Epithelial cell of esophagus (primary cell): ENCODE measurements at regions not wholly inside any gene's neighbourhood (a gene's known extent, or its start where the extent isn't known, plus 50 kb on each side); places are given as distances from the start of the nearest gene placed in this dataset.

Source experiments
- DNase-seq: peaks from one replicate; pipeline ENCODE4 v3.0.0; 2010; ENCODE audit warnings: low read depth
- H3K4me3 ChIP-seq: 2 replicates; pipeline ENCODE4 v1.5.1; 2011; ENCODE audit warnings: mild to moderate bottlenecking, low read length, control low read depth
- TF ChIP-seq, protein P1 (sequence below): IDR thresholded peaks from 2 replicates; pipeline ENCODE4 v1.5.1; 2011; ENCODE audit warnings: low read depth, mild to moderate bottlenecking, low read length, control low read depth, inconsistent platforms; ENCODE audit not compliant: insufficient read depth; ENCODE audit errors: missing control alignments

DNA sequence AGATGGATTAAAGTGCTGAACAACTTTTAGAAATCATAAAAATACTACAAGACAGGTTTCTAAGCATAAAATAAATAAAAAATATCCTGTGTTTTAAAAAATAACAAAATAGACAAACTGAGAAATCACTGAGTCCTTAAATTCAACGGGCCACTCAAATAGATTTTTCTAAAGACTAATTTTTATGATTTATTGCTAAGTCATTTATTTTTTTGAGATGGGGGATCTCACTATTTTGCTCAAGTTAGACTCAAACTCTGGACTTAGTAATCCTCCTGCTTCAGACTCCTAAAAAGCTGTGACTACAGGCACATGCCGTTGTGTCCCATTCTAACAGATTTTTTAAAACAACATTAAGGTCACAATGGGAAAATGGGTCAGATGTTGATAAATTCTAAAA is 121.0 kb upstream of the THSD7A start:
- H3K4me3 ChIP-seq, result no peak overlapping the region
- TF ChIP-seq, protein P1, sequence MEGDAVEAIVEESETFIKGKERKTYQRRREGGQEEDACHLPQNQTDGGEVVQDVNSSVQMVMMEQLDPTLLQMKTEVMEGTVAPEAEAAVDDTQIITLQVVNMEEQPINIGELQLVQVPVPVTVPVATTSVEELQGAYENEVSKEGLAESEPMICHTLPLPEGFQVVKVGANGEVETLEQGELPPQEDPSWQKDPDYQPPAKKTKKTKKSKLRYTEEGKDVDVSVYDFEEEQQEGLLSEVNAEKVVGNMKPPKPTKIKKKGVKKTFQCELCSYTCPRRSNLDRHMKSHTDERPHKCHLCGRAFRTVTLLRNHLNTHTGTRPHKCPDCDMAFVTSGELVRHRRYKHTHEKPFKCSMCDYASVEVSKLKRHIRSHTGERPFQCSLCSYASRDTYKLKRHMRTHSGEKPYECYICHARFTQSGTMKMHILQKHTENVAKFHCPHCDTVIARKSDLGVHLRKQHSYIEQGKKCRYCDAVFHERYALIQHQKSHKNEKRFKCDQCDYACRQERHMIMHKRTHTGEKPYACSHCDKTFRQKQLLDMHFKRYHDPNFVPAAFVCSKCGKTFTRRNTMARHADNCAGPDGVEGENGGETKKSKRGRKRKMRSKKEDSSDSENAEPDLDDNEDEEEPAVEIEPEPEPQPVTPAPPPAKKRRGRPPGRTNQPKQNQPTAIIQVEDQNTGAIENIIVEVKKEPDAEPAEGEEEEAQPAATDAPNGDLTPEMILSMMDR, result no peak
- no peak for DNase-seq

DNA sequence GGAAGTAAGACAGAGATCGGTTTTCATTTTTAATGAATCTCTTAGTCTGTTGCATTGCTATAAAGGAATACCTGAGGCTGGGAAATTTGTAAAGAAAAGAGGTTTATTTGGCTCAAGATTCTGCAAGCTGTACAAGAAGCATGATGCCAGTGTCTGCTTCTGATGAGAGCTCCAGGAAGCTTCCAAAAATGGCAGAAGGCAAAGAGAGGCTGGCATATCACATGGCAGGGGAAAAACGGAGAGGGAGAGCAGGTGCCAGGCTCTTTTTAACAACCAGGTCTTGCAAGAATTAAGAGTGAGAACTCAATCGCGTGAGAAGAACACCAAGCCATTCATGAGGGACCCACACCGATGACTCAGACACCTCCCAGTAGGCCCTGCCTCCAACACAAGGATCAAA is 125.0 kb upstream of the THSD7A start:
- no peak for DNase-seq
- H3K4me3 ChIP-seq, result no peak overlapping the region
- TF ChIP-seq, protein P1, result no peak

DNA sequence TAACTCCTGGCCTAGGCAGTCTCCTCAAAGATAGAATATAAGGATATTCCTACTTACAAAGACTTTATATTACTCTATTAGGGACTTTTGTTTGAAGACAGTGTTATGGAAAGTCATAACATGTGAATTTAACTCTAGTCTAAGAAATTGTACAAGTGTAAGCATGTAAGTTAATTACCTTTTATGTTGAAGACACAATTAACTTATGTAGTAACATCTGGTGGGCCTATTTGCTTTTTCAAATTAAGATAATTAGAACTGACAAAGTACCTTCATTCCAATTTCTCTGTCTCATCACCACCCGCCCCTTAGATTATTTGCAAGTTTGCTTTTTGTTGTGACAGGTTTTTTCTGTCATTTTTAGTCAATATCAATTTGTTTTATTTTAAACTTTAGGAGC is 126.0 kb upstream of the THSD7A start:
- TF ChIP-seq, protein P1, result no peak
- H3K4me3 ChIP-seq, result no peak overlapping the region
- DNase-seq, result no peak

DNA sequence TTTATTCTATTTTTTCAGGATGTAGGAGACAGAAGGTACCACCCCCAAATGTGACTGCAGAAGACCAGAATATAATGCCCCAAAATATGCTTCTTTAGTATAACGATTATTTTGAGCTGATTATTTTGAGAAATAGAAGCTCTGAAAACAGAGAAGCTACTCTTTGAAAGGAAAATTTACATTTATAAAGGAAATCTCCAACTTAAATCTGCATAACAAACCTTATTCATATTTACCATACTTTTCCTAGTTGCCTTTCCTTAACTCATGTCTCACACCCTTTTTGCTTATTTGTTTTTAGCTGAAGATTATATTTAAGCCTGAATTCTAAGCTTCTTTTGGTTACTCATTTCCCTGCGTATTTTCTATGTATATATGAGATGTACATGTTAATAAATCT is 127.1 kb upstream of the THSD7A start:
- H3K4me3 ChIP-seq, result no peak overlapping the region
- DNase-seq, result no peak
- TF ChIP-seq, protein P1, result no peak

DNA sequence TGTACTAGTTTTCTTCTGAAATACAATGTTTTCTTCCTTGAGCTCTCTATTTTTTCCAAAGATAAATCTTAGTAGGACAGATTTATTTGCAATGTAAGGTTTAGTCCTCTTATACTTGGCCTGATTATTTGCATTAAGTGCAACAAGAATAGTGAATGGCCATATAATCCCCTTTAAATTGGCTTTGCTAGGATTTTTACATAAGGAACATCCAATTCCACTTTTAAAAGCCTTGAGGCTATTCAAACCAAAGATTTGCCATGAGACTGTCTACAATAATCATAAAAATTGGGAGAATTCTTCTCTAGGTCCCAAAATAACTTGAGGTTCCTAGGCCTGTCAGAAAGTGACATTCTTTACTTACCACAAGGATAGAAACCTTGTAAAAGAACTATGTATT is 128.6 kb upstream of the THSD7A start:
- no peak for DNase-seq
- TF ChIP-seq, protein P1, result no peak
- H3K4me3 ChIP-seq, result no peak overlapping the region

DNA sequence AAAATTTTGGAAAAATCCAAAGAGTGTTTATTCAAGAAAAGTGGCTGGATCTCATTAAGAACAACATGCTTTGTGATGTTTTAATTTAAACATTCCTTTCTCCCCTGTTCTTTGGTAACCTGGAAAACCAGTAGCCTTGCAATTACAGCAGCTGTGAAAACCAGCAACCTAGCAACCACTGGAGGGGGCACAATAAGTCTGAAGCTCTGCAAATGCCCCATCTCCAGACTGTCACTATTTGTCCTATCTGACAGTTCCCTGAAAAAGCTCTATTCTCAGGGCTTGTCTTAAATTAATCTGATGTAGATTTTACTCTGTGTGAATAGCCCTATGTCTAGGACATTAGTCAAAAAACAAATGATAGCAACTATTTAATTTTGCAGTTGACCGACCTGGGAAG is 137.6 kb upstream of the THSD7A start:
- no peak for DNase-seq
- TF ChIP-seq, protein P1, result no peak
- H3K4me3 ChIP-seq, result no peak overlapping the region

DNA sequence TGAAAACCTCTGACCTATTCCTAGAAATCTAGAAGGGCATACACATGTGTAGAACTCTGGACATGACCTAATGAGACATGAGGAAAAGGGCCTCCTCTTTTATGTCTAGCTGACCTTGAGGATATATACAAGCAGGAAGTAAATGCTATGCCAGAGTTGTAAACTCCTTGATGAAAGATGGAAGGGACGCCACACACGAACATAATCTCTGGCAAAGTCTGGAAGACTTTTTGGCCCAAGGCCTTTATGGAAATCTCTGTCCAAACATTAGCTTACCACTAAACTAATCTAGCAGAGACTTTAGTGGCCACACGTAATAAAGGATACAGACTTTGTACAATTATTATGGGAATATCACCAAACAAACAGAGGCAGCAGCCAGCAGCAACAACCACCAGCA is 138.1 kb upstream of the THSD7A start:
- TF ChIP-seq, protein P1, result no peak
- DNase-seq, result no peak
- no peak overlapping the region for H3K4me3 ChIP-seq
